Right atrium auricular region (tissue), 2 donors: ENCODE measurements at regions not wholly inside any gene's neighbourhood (a gene's known extent, or its start where the extent isn't known, plus 50 kb on each side); places are given as distances from the start of the nearest gene placed in this dataset.

ENCODE experiments used
- DNase-seq: peaks from one replicate; pipeline ENCODE4 v3.0.0-alpha.2; 2019; ENCODE audit warnings: low spot score
- H3K27ac ChIP-seq, 2 donors: fragments of 200-600 bp; sonication (generic); 1 replicate in 1 of 2; 2 replicates in 1 of 2; pipeline ENCODE4 v1.5.1; 2016 to 2019
- H3K27me3 ChIP-seq, 2 donors: fragments of 200-600 bp; sonication (generic); one replicate each; pipeline versions ENCODE4 v1.5.1 to v1.6.0; 2017 to 2019
- H3K36me3 ChIP-seq: fragments of 200-600 bp; sonication (generic); one replicate; pipeline ENCODE4 v1.5.1; 2016
- H3K4me1 ChIP-seq, 2 donors: fragments of 200-600 bp; sonication (generic); one replicate each; pipeline versions ENCODE4 v1.5.1 to v1.6.0; 2017 to 2019
- H3K4me3 ChIP-seq, 2 donors: fragments of 200-600 bp; sonication (generic); 1 replicate in 1 of 2; 2 replicates in 1 of 2; pipeline ENCODE4 v1.5.1; 2017 to 2019; ENCODE audit warnings: mild to moderate bottlenecking in 1 of 2, moderate library complexity in 1 of 2
- H3K9me3 ChIP-seq, 2 donors: fragments of 200-600 bp; sonication (generic); one replicate each; pipeline ENCODE4 v1.5.1; 2019
- CTCF ChIP-seq, 2 donors: fragments of 200-600 bp; sonication (generic); IDR thresholded peaks; one replicate each; pipeline ENCODE4 v1.5.1; 2019; ENCODE audit warnings: antibody characterized with exemption in 2 of 2

GRCh38 chr11:80156062-80156461 lies 715.2 kb upstream of the TENM4 start:
- TF ChIP-seq CTCF (IDR thresholded peaks at IDR 0.05): no peak
- no peaks in the 10 kb centered on the region for H3K9me3 ChIP-seq

GRCh38 chr11:80155412-80156017 lies 714.7 kb upstream of the TENM4 start:
- no peaks in the 10 kb centered on the region for H3K9me3 ChIP-seq
- no peak overlapping the region for H3K4me3 ChIP-seq
- no peaks in the 10 kb centered on the region for H3K4me1 ChIP-seq
- H3K27me3 ChIP-seq: no peaks in the 10 kb centered on the region
- DNase-seq: no peak
- TF ChIP-seq CTCF (IDR thresholded peaks at IDR 0.05): peak; percentile 34 to 52
- H3K36me3 ChIP-seq: no peaks in the 10 kb centered on the region
- no peak overlapping the region for H3K27ac ChIP-seq

More at GRCh38 chr11:80156062-80156461, 715.2 kb upstream of the TENM4 start:
- DNase-seq: no peak
- Histone ChIP-seq H3K27ac (no peak overlapping the region), H3K27me3 (no peaks in the 10 kb centered on the region), H3K4me1 (no peaks in the 10 kb centered on the region), H3K4me3 (no peak overlapping the region), H3K36me3 (no peaks in the 10 kb centered on the region)

- DNase-seq: no peak
- Histone ChIP-seq H3K27ac (no peak overlapping the region), H3K27me3 (no peaks in the 10 kb centered on the region), H3K4me1 (no peaks in the 10 kb centered on the region), H3K9me3 (no peaks in the 10 kb centered on the region), H3K4me3 (no peak overlapping the region), H3K36me3 (no peaks in the 10 kb centered on the region)
- no peak for TF ChIP-seq CTCF (IDR thresholded peaks at IDR 0.05)
Observed at GRCh38 chr11:80146232-80146631, 705.4 kb upstream of the TENM4 start.

- TF ChIP-seq CTCF (IDR thresholded peaks at IDR 0.05): no peak
- DNase-seq: no peak
- Histone ChIP-seq H3K4me1 (no peaks in the 10 kb centered on the region), H3K27ac (no peak overlapping the region), H3K36me3 (no peaks in the 10 kb centered on the region), H3K4me3 (no peak overlapping the region), H3K9me3 (no peaks in the 10 kb centered on the region), H3K27me3 (no peaks in the 10 kb centered on the region)
Observed at GRCh38 chr11:80144897-80145594, 704.2 kb upstream of the TENM4 start.

GRCh38 chr11:80136991-80137390 lies 696.2 kb upstream of the TENM4 start:
- H3K27ac ChIP-seq: no peak overlapping the region
- no peak overlapping the region for H3K4me3 ChIP-seq
- no peak for DNase-seq
- no peaks in the 10 kb centered on the region for H3K9me3 ChIP-seq
- no peaks in the 10 kb centered on the region for H3K27me3 ChIP-seq
- no peaks in the 10 kb centered on the region for H3K4me1 ChIP-seq
- TF ChIP-seq CTCF (IDR thresholded peaks at IDR 0.05): no peak
- H3K36me3 ChIP-seq: no peaks in the 10 kb centered on the region
